Lung (tissue), 11 donors: ENCODE measurements at regions not wholly inside any gene's neighbourhood (a gene's known extent, or its start where the extent isn't known, plus 50 kb on each side); places are given as distances from the start of the nearest gene placed in this dataset.

ENCODE experiments used
- ATAC-seq: fragments of 200-7000 bp; cut with Tn5 transposase; one replicate; pipeline ENCODE4 v1.9.1; 2020; ENCODE audit warnings: moderate number of reproducible peaks; ENCODE audit not compliant: insufficient read depth, low FRiP score
- DNase-seq, 3 donors: peaks; one replicate each; pipeline ENCODE4 v3.0.0-alpha.2; 2013 to 2017
- H3K27ac ChIP-seq, 2 donors: one replicate each; pipeline ENCODE4 v1.5.1; 2013; ENCODE audit warnings: mild to moderate bottlenecking in 2 of 2, moderate library complexity in 2 of 2, control low read depth in 1 of 2, inconsistent platforms in 1 of 2, low read depth in 1 of 2, low read length in 1 of 2
- H3K27me3 ChIP-seq, 3 donors: one replicate each; pipeline ENCODE4 v1.5.1; 2013; ENCODE audit warnings: low read length in 2 of 3; ENCODE audit not compliant: control insufficient read depth in 3 of 3, insufficient read depth in 3 of 3
- H3K36me3 ChIP-seq, 4 donors: one replicate each; pipeline ENCODE4 v1.5.1; 2013; ENCODE audit warnings: low read length in 4 of 4, mild to moderate bottlenecking in 1 of 4, moderate library complexity in 1 of 4; ENCODE audit not compliant: control insufficient read depth in 4 of 4, insufficient read depth in 4 of 4
- H3K4me1 ChIP-seq, 5 donors: one replicate each; pipeline ENCODE4 v1.5.1; 2013; ENCODE audit warnings: low read length in 5 of 5, mild to moderate bottlenecking in 2 of 5, moderate library complexity in 1 of 5; ENCODE audit not compliant: control insufficient read depth in 5 of 5, insufficient read depth in 5 of 5
- H3K4me3 ChIP-seq: one replicate; pipeline ENCODE4 v1.5.1; 2013; ENCODE audit warnings: mild to moderate bottlenecking, control low read depth, moderate library complexity
- H3K9ac ChIP-seq, 2 donors: one replicate each; pipeline ENCODE4 v1.5.1; 2013; ENCODE audit warnings: low read length in 2 of 2, control low read depth in 1 of 2; ENCODE audit not compliant: insufficient read depth in 1 of 2
- H3K9me3 ChIP-seq, 4 donors: one replicate each; pipeline ENCODE4 v1.5.1; 2013; ENCODE audit warnings: low read length in 3 of 4, mild to moderate bottlenecking in 1 of 4, moderate library complexity in 1 of 4; ENCODE audit not compliant: control insufficient read depth in 4 of 4, insufficient read depth in 3 of 4
- WGBS, 2 donors: extraction: QIAGEN DNeasy Blood & Tissue Kit; methylation state at CpG; one replicate each; pipeline ENCODE4 v1.1.7; 2013; 5-methylcytosine and 5-hydroxymethylcytosine counted together
- TF ChIP-seq, protein P1 (sequence below): IDR thresholded peaks from 2 replicates; pipeline ENCODE4 v1.5.1; 2012; ENCODE audit warnings: mild to moderate bottlenecking; ENCODE audit errors: control extremely low read depth, extremely low read depth
- donor health status: control.
- donor health status: control.
- donor health status: Bipolar disorder and iron deficiency.
- donor health status: healthy.
- donor health status: DM: yes; HTN: yes; CAD: no.

DNA sequence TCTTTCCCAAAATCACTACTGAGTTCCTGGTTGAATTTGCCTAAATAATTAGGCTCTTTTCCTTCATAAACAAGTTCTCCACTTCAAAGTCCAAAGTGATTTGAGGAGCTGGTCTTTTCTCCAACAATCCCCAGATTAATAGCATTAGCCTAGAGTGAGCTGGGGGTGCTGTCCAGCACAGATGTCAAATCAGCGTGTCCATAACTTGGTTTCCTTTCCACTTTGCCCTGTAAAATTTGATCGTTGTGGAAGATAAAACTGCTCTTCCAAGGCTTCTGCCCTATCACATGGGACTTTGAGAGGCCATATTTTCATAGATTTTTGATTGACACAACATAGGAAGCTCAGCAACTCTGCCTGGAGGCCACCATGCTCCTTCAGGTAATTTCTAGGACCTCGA is 134.7 kb upstream of the RORB start:
- Histone ChIP-seq H3K36me3 (no peaks in the 10 kb centered on the region), H3K9me3 (no peaks in the 10 kb centered on the region), H3K4me3 (no peak overlapping the region), H3K4me1 (no peaks in the 10 kb centered on the region), H3K27me3 (no peaks in the 10 kb centered on the region), H3K9ac (no peak overlapping the region), H3K27ac (no peak overlapping the region)
- DNase-seq (no peak), ATAC-seq (no peak)
- TF ChIP-seq, protein P1, sequence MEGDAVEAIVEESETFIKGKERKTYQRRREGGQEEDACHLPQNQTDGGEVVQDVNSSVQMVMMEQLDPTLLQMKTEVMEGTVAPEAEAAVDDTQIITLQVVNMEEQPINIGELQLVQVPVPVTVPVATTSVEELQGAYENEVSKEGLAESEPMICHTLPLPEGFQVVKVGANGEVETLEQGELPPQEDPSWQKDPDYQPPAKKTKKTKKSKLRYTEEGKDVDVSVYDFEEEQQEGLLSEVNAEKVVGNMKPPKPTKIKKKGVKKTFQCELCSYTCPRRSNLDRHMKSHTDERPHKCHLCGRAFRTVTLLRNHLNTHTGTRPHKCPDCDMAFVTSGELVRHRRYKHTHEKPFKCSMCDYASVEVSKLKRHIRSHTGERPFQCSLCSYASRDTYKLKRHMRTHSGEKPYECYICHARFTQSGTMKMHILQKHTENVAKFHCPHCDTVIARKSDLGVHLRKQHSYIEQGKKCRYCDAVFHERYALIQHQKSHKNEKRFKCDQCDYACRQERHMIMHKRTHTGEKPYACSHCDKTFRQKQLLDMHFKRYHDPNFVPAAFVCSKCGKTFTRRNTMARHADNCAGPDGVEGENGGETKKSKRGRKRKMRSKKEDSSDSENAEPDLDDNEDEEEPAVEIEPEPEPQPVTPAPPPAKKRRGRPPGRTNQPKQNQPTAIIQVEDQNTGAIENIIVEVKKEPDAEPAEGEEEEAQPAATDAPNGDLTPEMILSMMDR = no peak
- whole genome bisulfite sequencing, 2 donors = 78 to 88% methylated on average over 3 of the region's 3 CpGs

- no peak overlapping the region for H3K9ac ChIP-seq
- H3K36me3 ChIP-seq = no peaks in the 10 kb centered on the region
- 79 to 90% methylated on average over 3 of the region's 3 CpGs for WGBS, 2 donors
- TF ChIP-seq, protein P1 = no peak
- H3K27ac ChIP-seq = no peak overlapping the region
- ATAC-seq (no peak), DNase-seq (no peak)
- no peaks in the 10 kb centered on the region for H3K27me3 ChIP-seq
- H3K9me3 ChIP-seq = no peaks in the 10 kb centered on the region
- H3K4me3 ChIP-seq = no peak overlapping the region
- H3K4me1 ChIP-seq = no peaks in the 10 kb centered on the region
Observed at GRCh38 chr9:74366111-74366510, 131.0 kb upstream of the RORB start.

- Histone ChIP-seq H3K27me3 (no peaks in the 10 kb centered on the region), H3K4me1 (no peaks in the 10 kb centered on the region), H3K9ac (no peak overlapping the region), H3K27ac (no peak overlapping the region), H3K4me3 (no peak overlapping the region), H3K36me3 (no peaks in the 10 kb centered on the region), H3K9me3 (no peaks in the 10 kb centered on the region)
- ATAC-seq = no peak
- no peak for DNase-seq
- TF ChIP-seq, protein P1 = no peak
- WGBS, 2 donors = 59 to 73% methylated on average over 1 of the region's 1 CpG
Observed at GRCh38 chr9:74369844-74370243, 127.3 kb upstream of the RORB start.

- TF ChIP-seq, protein P1 = no peak
- H3K36me3 ChIP-seq = no peaks in the 10 kb centered on the region
- H3K27ac ChIP-seq = no peak overlapping the region
- DNase-seq (peak in 2 of 3 donors; percentile 1 to 2), ATAC-seq (no peak)
- H3K4me1 ChIP-seq = no peaks in the 10 kb centered on the region
- H3K4me3 ChIP-seq = no peak overlapping the region
- H3K9ac ChIP-seq = no peak overlapping the region
- H3K27me3 ChIP-seq = no peaks in the 10 kb centered on the region
- no peaks in the 10 kb centered on the region for H3K9me3 ChIP-seq
Observed at GRCh38 chr9:74373348-74373747, 123.8 kb upstream of the RORB start.
